Calu3 (cell line): ENCODE measurements at regions not wholly inside any gene's neighbourhood (a gene's known extent, or its start where the extent isn't known, plus 50 kb on each side); places are given as distances from the start of the nearest gene placed in this dataset.

ENCODE experiments used
- BruUV-seq: library from RNA; stranded (reverse); fragments of 400-500 nt; replicated peaks from 2 replicates; lab custom pipeline; 2021; lab: Mats Ljungman, UMichigan
- CTCF ChIA-PET: fragments of 300-600 bp; sonication (Branson Sonifier 250); formaldehyde crosslinking; loops from one replicate; lab custom pipeline; 2022; ENCODE audit warnings: antibody characterized with exemption; lab: Charles Lee
- DNase-seq: peaks from one replicate; pipeline ENCODE4 v3.0.0; 2022
- H3K27ac Mint-ChIP-seq: one replicate; pipeline ENCODE4 v1.8.0; 2022; ENCODE audit warnings: mixed read lengths; ENCODE audit not compliant: unreplicated experiment
- H3K27me3 Mint-ChIP-seq: one replicate; pipeline ENCODE4 v1.8.0; 2022; ENCODE audit warnings: mixed read lengths; ENCODE audit not compliant: unreplicated experiment
- H3K36me3 Mint-ChIP-seq: one replicate; pipeline ENCODE4 v1.8.0; 2022; ENCODE audit warnings: mild to moderate bottlenecking, moderate library complexity, mixed read lengths; ENCODE audit not compliant: insufficient read depth, unreplicated experiment
- H3K4me1 Mint-ChIP-seq: one replicate; pipeline ENCODE4 v1.8.0; 2022; ENCODE audit warnings: mild to moderate bottlenecking, low read depth, mixed read lengths; ENCODE audit not compliant: unreplicated experiment
- H3K4me3 Mint-ChIP-seq: one replicate; pipeline ENCODE4 v1.8.0; 2022; ENCODE audit warnings: mild to moderate bottlenecking, low read depth, moderate library complexity, mixed read lengths; ENCODE audit not compliant: unreplicated experiment
- H3K9me3 Mint-ChIP-seq: one replicate; pipeline ENCODE4 v1.8.0; 2022; ENCODE audit warnings: low read depth, mixed read lengths; ENCODE audit not compliant: unreplicated experiment
- intact Hi-C: fragments of 100-400 bp; cut with micrococcal nuclease; formaldehyde crosslinking; loops from one replicate; pipeline ENCODE4 v1.10.0; 2022; ENCODE audit not compliant: unreplicated experiment
- TF ChIP-seq, protein P1 (sequence below): fragments of 200-600 bp; IDR thresholded peaks from one replicate; pipeline ENCODE4 v1.8.0; 2022; ENCODE audit warnings: antibody characterized with exemption; ENCODE audit not compliant: unreplicated experiment

DNA sequence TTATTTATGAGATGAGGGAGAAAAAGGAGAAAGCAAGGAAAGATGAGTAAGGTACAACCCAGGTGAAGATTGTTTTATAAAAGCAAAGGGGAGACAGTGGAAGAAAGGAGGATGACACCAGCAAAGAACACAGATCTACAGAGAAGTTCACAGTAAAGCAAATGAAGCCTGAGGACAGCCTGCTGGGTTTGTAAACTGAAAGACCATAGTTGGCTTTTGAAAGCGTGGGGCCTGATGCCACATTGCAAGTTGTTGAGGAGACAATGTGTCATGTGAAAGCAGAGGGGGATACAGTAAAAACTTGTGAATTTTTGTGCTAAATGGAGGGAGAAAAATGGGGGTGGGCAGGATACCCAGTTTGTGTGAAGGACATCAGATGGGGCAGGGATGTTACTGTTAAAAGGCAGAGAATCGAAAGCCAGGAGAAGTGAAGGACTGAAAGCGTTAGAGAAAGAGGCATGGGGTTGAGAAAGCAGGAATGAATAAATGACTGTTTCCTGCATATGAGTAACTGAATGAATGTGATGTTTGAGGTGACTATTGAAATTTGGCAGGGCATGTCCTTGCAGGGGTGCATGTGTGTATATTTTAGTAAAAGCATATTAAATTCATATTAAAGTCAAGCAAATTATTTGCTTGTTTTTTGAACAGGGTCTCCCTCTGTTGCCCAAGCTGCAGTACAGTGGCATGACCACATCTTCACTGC, 69.6 kb downstream of the SPRY1 start:
- CTCF ChIA-PET: no interaction called here
- intact Hi-C loops: no loop called here
- DNase-seq: no peak
- Mint-ChIP-seq H3K4me1 (no peaks in the 10 kb centered on the region), H3K27me3 (no peaks in the 10 kb centered on the region), H3K9me3 (no peaks in the 10 kb centered on the region), H3K27ac (no peak overlapping the region), H3K4me3 (no peak overlapping the region), H3K36me3 (no peaks in the 10 kb centered on the region)
- no TSS peak for BruUV-seq
- TF ChIP-seq, protein P1, sequence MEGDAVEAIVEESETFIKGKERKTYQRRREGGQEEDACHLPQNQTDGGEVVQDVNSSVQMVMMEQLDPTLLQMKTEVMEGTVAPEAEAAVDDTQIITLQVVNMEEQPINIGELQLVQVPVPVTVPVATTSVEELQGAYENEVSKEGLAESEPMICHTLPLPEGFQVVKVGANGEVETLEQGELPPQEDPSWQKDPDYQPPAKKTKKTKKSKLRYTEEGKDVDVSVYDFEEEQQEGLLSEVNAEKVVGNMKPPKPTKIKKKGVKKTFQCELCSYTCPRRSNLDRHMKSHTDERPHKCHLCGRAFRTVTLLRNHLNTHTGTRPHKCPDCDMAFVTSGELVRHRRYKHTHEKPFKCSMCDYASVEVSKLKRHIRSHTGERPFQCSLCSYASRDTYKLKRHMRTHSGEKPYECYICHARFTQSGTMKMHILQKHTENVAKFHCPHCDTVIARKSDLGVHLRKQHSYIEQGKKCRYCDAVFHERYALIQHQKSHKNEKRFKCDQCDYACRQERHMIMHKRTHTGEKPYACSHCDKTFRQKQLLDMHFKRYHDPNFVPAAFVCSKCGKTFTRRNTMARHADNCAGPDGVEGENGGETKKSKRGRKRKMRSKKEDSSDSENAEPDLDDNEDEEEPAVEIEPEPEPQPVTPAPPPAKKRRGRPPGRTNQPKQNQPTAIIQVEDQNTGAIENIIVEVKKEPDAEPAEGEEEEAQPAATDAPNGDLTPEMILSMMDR: no peak

DNA sequence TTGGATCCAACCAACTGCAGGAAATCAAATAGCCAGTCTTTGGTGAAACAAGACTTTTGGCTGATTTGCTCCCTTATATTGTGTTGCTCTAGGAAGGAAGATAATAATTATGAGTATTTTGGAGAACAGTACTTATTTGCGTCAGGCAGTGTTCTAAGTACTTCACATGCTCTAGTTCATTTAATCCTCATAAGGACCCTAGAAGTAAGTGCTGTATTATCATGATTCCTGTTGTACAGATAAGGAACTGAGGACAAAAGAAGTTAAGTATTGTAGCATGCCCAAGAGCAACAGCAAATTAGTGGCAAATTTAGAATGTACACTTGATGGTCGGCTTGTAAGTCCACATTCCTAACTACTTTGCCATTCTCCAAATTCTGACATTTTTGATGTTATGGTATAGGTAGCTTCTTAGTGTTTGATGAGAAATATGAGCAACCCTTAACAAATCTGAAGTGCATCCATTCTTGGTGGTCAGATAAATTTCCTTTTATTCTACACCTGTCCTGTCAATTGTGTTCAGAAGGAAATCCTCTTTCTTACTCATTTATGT, 72.0 kb downstream of the SPRY1 start:
- BruUV-seq: no TSS peak
- Mint-ChIP-seq H3K27me3 (no peaks in the 10 kb centered on the region), H3K36me3 (no peaks in the 10 kb centered on the region), H3K9me3 (no peaks in the 10 kb centered on the region), H3K4me1 (no peaks in the 10 kb centered on the region), H3K4me3 (no peak overlapping the region), H3K27ac (no peak overlapping the region)
- CTCF ChIA-PET: interaction anchor here (0.9 kb wide), 1 partner anchor 10 kb away, joined by 3 read pairs; no protein-coding TSS in a partner anchor
- TF ChIP-seq, protein P1: no peak
- intact Hi-C loops: no loop called here
- DNase-seq: no peak

DNA sequence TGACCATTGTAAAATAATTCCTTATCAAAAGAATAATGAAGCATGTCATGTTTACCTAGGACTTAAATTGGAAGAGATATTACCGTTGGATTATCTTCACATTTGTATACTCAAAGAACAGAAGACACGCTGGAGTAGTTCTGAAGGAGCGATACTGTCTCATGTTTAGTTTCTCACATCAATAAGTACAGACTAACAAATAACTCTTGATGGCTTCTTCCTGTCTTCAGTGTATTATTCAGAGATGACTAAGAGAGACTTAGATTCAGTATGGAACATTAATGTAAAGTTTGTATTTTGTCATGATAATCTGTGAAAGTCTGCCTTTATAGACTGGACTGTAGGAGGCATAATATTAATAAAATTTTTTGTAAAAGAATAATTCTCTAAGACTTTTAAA, 72.7 kb downstream of the SPRY1 start:
- no peaks in the 10 kb centered on the region for H3K4me1 Mint-ChIP-seq
- no peak overlapping the region for H3K27ac Mint-ChIP-seq
- intact Hi-C loops: no loop called here
- TF ChIP-seq, protein P1: no peak
- no peaks in the 10 kb centered on the region for H3K27me3 Mint-ChIP-seq
- no peaks in the 10 kb centered on the region for H3K9me3 Mint-ChIP-seq
- H3K36me3 Mint-ChIP-seq: no peaks in the 10 kb centered on the region
- CTCF ChIA-PET: interaction anchor here (0.9 kb wide), 1 partner anchor 9 kb away, joined by 3 read pairs; no protein-coding TSS in a partner anchor
- DNase-seq: no peak
- H3K4me3 Mint-ChIP-seq: no peak overlapping the region
- BruUV-seq: no TSS peak

DNA sequence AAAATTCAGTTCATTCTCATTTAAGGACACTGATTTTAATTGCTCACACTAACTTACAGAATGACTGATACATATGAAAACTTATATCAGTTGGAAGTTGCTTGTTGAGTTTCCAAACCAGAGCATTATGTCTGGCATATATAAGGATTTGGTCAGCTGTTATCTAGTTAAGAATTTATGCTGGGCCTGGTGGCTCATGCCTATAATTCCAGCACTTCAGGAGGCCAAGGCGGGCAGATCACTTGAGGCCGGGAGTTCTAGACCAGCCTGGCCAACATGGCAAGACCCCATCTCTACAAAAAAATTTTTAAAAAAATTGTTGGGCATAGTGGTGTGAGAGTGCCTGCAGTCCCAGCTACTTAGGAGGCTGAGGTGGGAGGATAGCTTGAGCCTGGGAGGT, 73.1 kb downstream of the SPRY1 start:
- TF ChIP-seq, protein P1: no peak
- Mint-ChIP-seq H3K27ac (no peak overlapping the region), H3K9me3 (no peaks in the 10 kb centered on the region), H3K4me1 (no peaks in the 10 kb centered on the region), H3K4me3 (no peak overlapping the region), H3K36me3 (no peaks in the 10 kb centered on the region), H3K27me3 (no peaks in the 10 kb centered on the region)
- CTCF ChIA-PET: interaction anchor here (0.9 kb wide), 1 partner anchor 9 kb away, joined by 3 read pairs; no protein-coding TSS in a partner anchor
- no peak for DNase-seq
- no TSS peak for BruUV-seq
- intact Hi-C loops: loop anchor here (10.0 kb wide), 1 partner anchor 185 kb away; no protein-coding TSS in a partner anchor
